NT2/D1 (cell line): ENCODE measurements at regions not wholly inside any gene's neighbourhood (a gene's known extent, or its start where the extent isn't known, plus 50 kb on each side); places are given as distances from the start of the nearest gene placed in this dataset.

Source experiments
- YY1 ChIP-seq: IDR thresholded peaks from 2 replicates; pipeline ENCODE4 v1.6.1; 2011; ENCODE audit not compliant: insufficient read length, insufficient read depth
- ZNF274 ChIP-seq: IDR thresholded peaks from 2 replicates; pipeline ENCODE4 v1.6.1; 2011; ENCODE audit warnings: mild to moderate bottlenecking, low read depth, low read length

- TF ChIP-seq YY1 = no peak
- TF ChIP-seq ZNF274 = no peak
Measured at GRCh38 chr22:47543447-47543846, 781.0 kb downstream of the TBC1D22A start.
